ENCODE measurements at regions not wholly inside any gene's neighbourhood (a gene's known extent, or its start where the extent isn't known, plus 50 kb on each side); places are given as distances from the start of the nearest gene placed in this dataset.

- TF ChIP-seq GATAD2A (CRISPR knock-in tag; IDR thresholded peaks at IDR 0.05) (peak; percentile 50; the same call in 1 of the 2 replicates), SAP130 (CRISPR knock-in tag; IDR thresholded peaks at IDR 0.05; ENCODE audit: low read depth) (0 out of 2 replicates have a peak, but pooled peaks have one; percentile 25), FOXP4 (CRISPR knock-in tag; IDR thresholded peaks at IDR 0.05) (peak; percentile 51; the same call in 1 of the 2 replicates), ARID5B (CRISPR knock-in tag; IDR thresholded peaks at IDR 0.05) (peak; percentile 66; the same call in 1 of the 2 replicates), ETV5 (CRISPR knock-in tag; IDR thresholded peaks at IDR 0.05; ENCODE audit: borderline replicate concordance) (peak; percentile 50; the same call in 1 of the 2 replicates), PITX1 (CRISPR knock-in tag; IDR thresholded peaks at IDR 0.05) (peak; percentile 74; the same call in 1 of the 2 replicates), MED1 (CRISPR knock-in tag; IDR thresholded peaks at IDR 0.05) (peak; percentile 47)
Observed at GRCh38 chr1:165092542-165093162, 263.9 kb downstream of the LMX1A start (continued).
